GM23338 (cell line): ENCODE measurements at regions not wholly inside any gene's neighbourhood (a gene's known extent, or its start where the extent isn't known, plus 50 kb on each side); places are given as distances from the start of the nearest gene placed in this dataset.

ENCODE experiments used
- ATAC-seq: fragments of 200-7000 bp; cut with Tn5 transposase; 3 replicates; pipeline ENCODE4 v1.9.1; 2020
- DNase-seq: peaks from one replicate; pipeline ENCODE4 v3.0.0-alpha.2; 2015; ENCODE audit warnings: low spot score
- H2AFZ ChIP-seq: fragments of 200-600 bp; sonication (generic); 2 replicates; pipeline ENCODE4 v1.8.0; 2016; ENCODE audit warnings: antibody characterized with exemption, mild to moderate bottlenecking, moderate library complexity
- H3F3A ChIP-seq: fragments of 200-600 bp; sonication (generic); replicated peaks from 2 replicates; pipeline ENCODE4 v1.8.0; 2017; ENCODE audit warnings: antibody characterized with exemption, mixed run types, low read depth
- H3K27ac ChIP-seq: fragments of 200-600 bp; sonication (generic); 2 replicates; pipeline ENCODE4 v1.6.1; 2016; ENCODE audit warnings: low read depth
- H3K27me3 ChIP-seq: fragments of 200-600 bp; sonication (generic); 2 replicates; pipeline ENCODE4 v1.8.0; 2016; ENCODE audit warnings: mild to moderate bottlenecking, mixed run types, moderate library complexity; ENCODE audit not compliant: insufficient read depth
- H3K36me3 ChIP-seq: fragments of 200-600 bp; sonication (generic); 2 replicates; pipeline ENCODE4 v1.8.0; 2016; ENCODE audit warnings: mild to moderate bottlenecking; ENCODE audit not compliant: insufficient read depth
- H3K4me1 ChIP-seq: fragments of 200-600 bp; sonication (generic); 2 replicates; pipeline ENCODE4 v1.8.0; 2016; ENCODE audit warnings: mild to moderate bottlenecking, moderate library complexity; ENCODE audit not compliant: insufficient read depth
- H3K4me2 ChIP-seq: fragments of 200-600 bp; sonication (generic); 2 replicates; pipeline ENCODE4 v1.7.1; 2017; ENCODE audit warnings: mixed run types
- H3K4me3 ChIP-seq: fragments of 200-600 bp; sonication (generic); 2 replicates; pipeline ENCODE4 v1.6.1; 2016; ENCODE audit warnings: mixed run types
- H3K79me2 ChIP-seq: fragments of 200-600 bp; sonication (generic); replicated peaks from 2 replicates; pipeline ENCODE4 v1.8.0; 2017; ENCODE audit warnings: mild to moderate bottlenecking; ENCODE audit not compliant: insufficient read depth
- H3K9me2 ChIP-seq: fragments of 200-600 bp; sonication (generic); 2 replicates; pipeline ENCODE4 v1.8.0; 2017; ENCODE audit not compliant: insufficient read depth
- H4K20me1 ChIP-seq: fragments of 200-600 bp; sonication (generic); replicated peaks from 2 replicates; pipeline ENCODE4 v1.8.0; 2017; ENCODE audit warnings: mild to moderate bottlenecking; ENCODE audit not compliant: insufficient read depth
- H3K27ac Mint-ChIP-seq: 2 replicates; pipeline ENCODE4 v1.8.0; 2020; ENCODE audit warnings: inconsistent platforms, mild to moderate bottlenecking, moderate library complexity, mixed read lengths
- H3K27me3 Mint-ChIP-seq: 3 replicates; pipeline ENCODE4 v1.8.0; 2022; ENCODE audit warnings: low read depth, mild to moderate bottlenecking, moderate library complexity, mixed read lengths, inconsistent platforms; ENCODE audit not compliant: insufficient read depth, poor library complexity
- H3K36me3 Mint-ChIP-seq: 3 replicates; pipeline ENCODE4 v1.8.0; 2021; ENCODE audit warnings: low read depth, mild to moderate bottlenecking, inconsistent platforms, moderate library complexity, mixed read lengths
- H3K4me1 Mint-ChIP-seq: 3 replicates; pipeline ENCODE4 v1.8.0; 2020; ENCODE audit warnings: mild to moderate bottlenecking, inconsistent platforms, mixed read lengths
- H3K4me3 Mint-ChIP-seq: 3 replicates; pipeline ENCODE4 v1.8.0; 2021; ENCODE audit warnings: moderate library complexity, mild to moderate bottlenecking, inconsistent platforms, mixed read lengths
- H3K9me3 Mint-ChIP-seq: 3 replicates; pipeline ENCODE4 v1.8.0; 2020; ENCODE audit warnings: moderate library complexity, mild to moderate bottlenecking, inconsistent platforms, mixed read lengths
- CREB1 ChIP-seq: fragments of 250-450 bp; sonication (Bioruptor Pico); IDR thresholded peaks from 2 replicates; pipeline ENCODE4 v1.5.0; 2020; ENCODE audit warnings: low read depth, mild to moderate bottlenecking, moderate library complexity
- EZH2 ChIP-seq: fragments of 200-600 bp; sonication (generic); IDR thresholded peaks from one replicate; pipeline ENCODE4 v1.8.0; 2017; ENCODE audit warnings: antibody characterized with exemption, mild to moderate bottlenecking, low read depth; ENCODE audit not compliant: unreplicated experiment
- EZH2phosphoT487 ChIP-seq: fragments of 200-600 bp; sonication (generic); IDR thresholded peaks from one replicate; pipeline ENCODE4 v1.8.1; 2018; ENCODE audit warnings: antibody characterized with exemption; ENCODE audit not compliant: unreplicated experiment
- JUNB ChIP-seq: IDR thresholded peaks from one replicate; pipeline ENCODE4 v1.6.1; 2016; ENCODE audit warnings: antibody characterized with exemption; ENCODE audit not compliant: unreplicated experiment
- NANOG ChIP-seq: IDR thresholded peaks from 2 replicates; pipeline ENCODE4 v1.6.1; 2016; ENCODE audit warnings: antibody characterized with exemption, borderline replicate concordance
- POLR2AphosphoS5 ChIP-seq: IDR thresholded peaks from 2 replicates; pipeline ENCODE4 v1.6.1; 2016; ENCODE audit warnings: antibody characterized with exemption, low read depth
- ZNF114 ChIP-seq: fragments of 250-450 bp; sonication (Bioruptor Pico); IDR thresholded peaks from 2 replicates; pipeline ENCODE4 v1.5.0; 2020; ENCODE audit warnings: mild to moderate bottlenecking, moderate library complexity
- ZNF331 ChIP-seq: fragments of 250-450 bp; sonication (Bioruptor Pico); IDR thresholded peaks from 2 replicates; pipeline ENCODE4 v1.5.0; 2020; ENCODE audit warnings: low read depth, mild to moderate bottlenecking, moderate library complexity
- TF ChIP-seq, protein P1 (sequence below), 2 experiments: fragments of 200-600 bp in 1 of 2; sonication (generic) in 1 of 2; conservative IDR thresholded peaks; 2 replicates each; pipeline versions ENCODE4 v1.5.1 to v1.6.1; 2016 to 2017; ENCODE audit warnings: antibody characterized with exemption in 2 of 2, low read depth in 2 of 2, mild to moderate bottlenecking in 2 of 2, moderate library complexity in 1 of 2
- TF ChIP-seq, protein P2 (sequence below): IDR thresholded peaks from one replicate; pipeline ENCODE4 v1.6.1; 2018; ENCODE audit warnings: antibody characterized with exemption; ENCODE audit not compliant: unreplicated experiment

DNA sequence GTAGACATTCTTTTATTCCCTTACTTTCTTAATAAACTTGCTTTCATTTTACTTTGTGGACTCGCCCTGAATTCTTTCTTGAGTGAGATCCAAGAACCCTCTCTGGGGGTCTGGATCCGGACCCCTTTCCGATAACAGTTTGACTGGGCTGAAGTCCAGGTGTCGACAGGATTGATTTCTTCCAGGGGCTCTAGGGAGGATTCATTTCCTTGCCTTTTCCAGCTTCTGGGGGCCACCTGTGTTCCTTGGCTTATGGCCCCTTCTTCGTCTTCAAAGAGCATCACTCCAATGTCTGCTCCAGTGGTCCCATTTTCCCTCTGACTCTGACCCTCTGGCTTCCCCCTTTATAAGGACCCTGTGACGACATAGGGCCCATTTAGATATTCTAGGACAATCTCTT lies 67.5 kb downstream of the COPS8 start:
- H3K4me2 ChIP-seq: no peak overlapping the region
- no peaks in the 10 kb centered on the region for H3K9me2 ChIP-seq
- H3K4me1 ChIP-seq: no peaks in the 10 kb centered on the region
- Mint-ChIP-seq H3K9me3 (peaks cover 1% of the 10 kb centered on the region), H3K4me3 (no peak overlapping the region), H3K27ac (no peak overlapping the region), H3K36me3 (peaks cover 1% of the 10 kb centered on the region; the same call in 2 of the 3 replicates), H3K27me3 (peaks cover under 1% of the 10 kb centered on the region), H3K4me1 (peaks cover 7% of the 10 kb centered on the region)
- H4K20me1 ChIP-seq: no peaks in the 10 kb centered on the region
- DNase-seq: no peak
- no peaks in the 10 kb centered on the region for H3K27me3 ChIP-seq
- ATAC-seq: no peak
- TF ChIP-seq CREB1 (CRISPR knock-in tag): no peak
- no peak for TF ChIP-seq NANOG
- no peak for TF ChIP-seq ZNF331
- no peak for TF ChIP-seq POLR2AphosphoS5
- TF ChIP-seq, protein P1, sequence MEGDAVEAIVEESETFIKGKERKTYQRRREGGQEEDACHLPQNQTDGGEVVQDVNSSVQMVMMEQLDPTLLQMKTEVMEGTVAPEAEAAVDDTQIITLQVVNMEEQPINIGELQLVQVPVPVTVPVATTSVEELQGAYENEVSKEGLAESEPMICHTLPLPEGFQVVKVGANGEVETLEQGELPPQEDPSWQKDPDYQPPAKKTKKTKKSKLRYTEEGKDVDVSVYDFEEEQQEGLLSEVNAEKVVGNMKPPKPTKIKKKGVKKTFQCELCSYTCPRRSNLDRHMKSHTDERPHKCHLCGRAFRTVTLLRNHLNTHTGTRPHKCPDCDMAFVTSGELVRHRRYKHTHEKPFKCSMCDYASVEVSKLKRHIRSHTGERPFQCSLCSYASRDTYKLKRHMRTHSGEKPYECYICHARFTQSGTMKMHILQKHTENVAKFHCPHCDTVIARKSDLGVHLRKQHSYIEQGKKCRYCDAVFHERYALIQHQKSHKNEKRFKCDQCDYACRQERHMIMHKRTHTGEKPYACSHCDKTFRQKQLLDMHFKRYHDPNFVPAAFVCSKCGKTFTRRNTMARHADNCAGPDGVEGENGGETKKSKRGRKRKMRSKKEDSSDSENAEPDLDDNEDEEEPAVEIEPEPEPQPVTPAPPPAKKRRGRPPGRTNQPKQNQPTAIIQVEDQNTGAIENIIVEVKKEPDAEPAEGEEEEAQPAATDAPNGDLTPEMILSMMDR (conservative IDR thresholded peaks at IDR 0.05; ENCODE audit: low read depth in 2 of 2): no peak
- no peak for TF ChIP-seq JUNB
- no peak for TF ChIP-seq ZNF114 (CRISPR knock-in tag)
- TF ChIP-seq, protein P2, sequence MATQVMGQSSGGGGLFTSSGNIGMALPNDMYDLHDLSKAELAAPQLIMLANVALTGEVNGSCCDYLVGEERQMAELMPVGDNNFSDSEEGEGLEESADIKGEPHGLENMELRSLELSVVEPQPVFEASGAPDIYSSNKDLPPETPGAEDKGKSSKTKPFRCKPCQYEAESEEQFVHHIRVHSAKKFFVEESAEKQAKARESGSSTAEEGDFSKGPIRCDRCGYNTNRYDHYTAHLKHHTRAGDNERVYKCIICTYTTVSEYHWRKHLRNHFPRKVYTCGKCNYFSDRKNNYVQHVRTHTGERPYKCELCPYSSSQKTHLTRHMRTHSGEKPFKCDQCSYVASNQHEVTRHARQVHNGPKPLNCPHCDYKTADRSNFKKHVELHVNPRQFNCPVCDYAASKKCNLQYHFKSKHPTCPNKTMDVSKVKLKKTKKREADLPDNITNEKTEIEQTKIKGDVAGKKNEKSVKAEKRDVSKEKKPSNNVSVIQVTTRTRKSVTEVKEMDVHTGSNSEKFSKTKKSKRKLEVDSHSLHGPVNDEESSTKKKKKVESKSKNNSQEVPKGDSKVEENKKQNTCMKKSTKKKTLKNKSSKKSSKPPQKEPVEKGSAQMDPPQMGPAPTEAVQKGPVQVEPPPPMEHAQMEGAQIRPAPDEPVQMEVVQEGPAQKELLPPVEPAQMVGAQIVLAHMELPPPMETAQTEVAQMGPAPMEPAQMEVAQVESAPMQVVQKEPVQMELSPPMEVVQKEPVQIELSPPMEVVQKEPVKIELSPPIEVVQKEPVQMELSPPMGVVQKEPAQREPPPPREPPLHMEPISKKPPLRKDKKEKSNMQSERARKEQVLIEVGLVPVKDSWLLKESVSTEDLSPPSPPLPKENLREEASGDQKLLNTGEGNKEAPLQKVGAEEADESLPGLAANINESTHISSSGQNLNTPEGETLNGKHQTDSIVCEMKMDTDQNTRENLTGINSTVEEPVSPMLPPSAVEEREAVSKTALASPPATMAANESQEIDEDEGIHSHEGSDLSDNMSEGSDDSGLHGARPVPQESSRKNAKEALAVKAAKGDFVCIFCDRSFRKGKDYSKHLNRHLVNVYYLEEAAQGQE: no peak
- no peak for TF ChIP-seq EZH2phosphoT487
- TF ChIP-seq EZH2: no peak
- no peaks in the 10 kb centered on the region for H3K79me2 ChIP-seq
- H3F3A ChIP-seq: no peaks in the 10 kb centered on the region
- H2AFZ ChIP-seq: no peak overlapping the region
- H3K36me3 ChIP-seq: no peaks in the 10 kb centered on the region
- H3K27ac ChIP-seq: no peak overlapping the region
- H3K4me3 ChIP-seq: no peak overlapping the region

DNA sequence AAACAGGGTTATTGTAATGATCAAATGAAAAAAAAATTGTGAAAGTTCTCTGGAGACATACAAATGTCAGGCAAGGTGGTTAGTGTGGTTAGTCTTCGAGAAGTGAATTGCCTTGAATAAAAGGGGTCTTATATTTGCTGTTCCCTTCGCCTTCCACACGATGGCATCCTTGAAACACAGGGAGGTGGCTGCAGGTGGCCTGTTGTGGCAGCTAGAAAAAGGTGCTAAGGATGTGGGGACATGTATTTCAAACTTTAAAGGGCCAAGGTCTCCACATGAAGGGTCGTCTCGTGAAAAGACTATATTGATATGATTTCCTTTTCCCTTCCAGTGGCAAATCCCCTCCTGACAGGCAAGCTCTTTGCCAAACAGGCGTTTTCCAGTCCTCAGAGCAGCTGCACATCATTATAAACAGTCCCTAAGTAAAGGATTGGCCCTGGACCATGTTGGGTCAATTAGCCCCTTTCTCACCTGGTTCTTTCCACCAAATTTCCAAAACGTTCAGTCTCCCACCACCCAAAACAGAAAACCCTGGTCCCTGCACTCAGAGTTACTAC lies 68.5 kb downstream of the COPS8 start:
- Mint-ChIP-seq H3K4me1 (peaks cover 8% of the 10 kb centered on the region), H3K27ac (no peak overlapping the region), H3K36me3 (no peaks in the 10 kb centered on the region), H3K9me3 (peaks cover 2% of the 10 kb centered on the region; the same call in 2 of the 3 replicates), H3K4me3 (no peak overlapping the region), H3K27me3 (no peaks in the 10 kb centered on the region)
- H3K4me1 ChIP-seq: no peaks in the 10 kb centered on the region
- TF ChIP-seq NANOG: no peak
- TF ChIP-seq, protein P1 (conservative IDR thresholded peaks at IDR 0.05; ENCODE audit: low read depth in 2 of 2): peak; percentile 83 to 96
- H3K4me3 ChIP-seq: no peak overlapping the region
- H2AFZ ChIP-seq: no peak overlapping the region
- peak; percentile 76 for DNase-seq
- ATAC-seq: peak; percentile 60
- no peaks in the 10 kb centered on the region for H3K9me2 ChIP-seq
- H3K36me3 ChIP-seq: no peaks in the 10 kb centered on the region
- no peaks in the 10 kb centered on the region for H3F3A ChIP-seq
- no peaks in the 10 kb centered on the region for H4K20me1 ChIP-seq
- no peak overlapping the region for H3K4me2 ChIP-seq
- no peaks in the 10 kb centered on the region for H3K27me3 ChIP-seq
- H3K27ac ChIP-seq: no peak overlapping the region
- H3K79me2 ChIP-seq: no peaks in the 10 kb centered on the region
